ACC112 (cell line): ENCODE measurements at regions not wholly inside any gene's neighbourhood (a gene's known extent, or its start where the extent isn't known, plus 50 kb on each side); places are given as distances from the start of the nearest gene placed in this dataset.

Source experiments
- H2AFZ ChIP-seq: fragments of 200-600 bp; sonication (generic); one replicate; pipeline ENCODE4 v1.6.0; 2017; ENCODE audit warnings: antibody characterized with exemption, low read length; ENCODE audit not compliant: unreplicated experiment
- H3K27ac ChIP-seq: fragments of 200-600 bp; sonication (generic); 2 replicates; pipeline ENCODE4 v1.5.1; 2014; ENCODE audit warnings: low read depth, mild to moderate bottlenecking, antibody characterized with exemption, low read length, moderate library complexity
- H3K27me3 ChIP-seq: fragments of 200-600 bp; sonication (generic); 2 replicates; pipeline ENCODE4 v1.6.1; 2014; ENCODE audit warnings: mild to moderate bottlenecking, antibody characterized with exemption, low read length, moderate library complexity, mixed read lengths; ENCODE audit not compliant: insufficient read depth
- H3K36me3 ChIP-seq: fragments of 200-600 bp; sonication (generic); 2 replicates; pipeline ENCODE4 v1.6.1; 2016; ENCODE audit warnings: mild to moderate bottlenecking, antibody characterized with exemption, low read length, moderate library complexity, mixed read lengths; ENCODE audit not compliant: insufficient read depth
- H3K4me1 ChIP-seq: fragments of 200-600 bp; sonication (generic); one replicate; pipeline ENCODE4 v1.6.1; 2016; ENCODE audit warnings: low read length, mixed read lengths; ENCODE audit not compliant: insufficient read depth, unreplicated experiment, control insufficient read depth
- H3K4me3 ChIP-seq: fragments of 200-600 bp; sonication (generic); 2 replicates; pipeline ENCODE4 v1.5.1; 2014; ENCODE audit warnings: mild to moderate bottlenecking, low read depth, low read length
- H3K79me2 ChIP-seq: fragments of 200-600 bp; sonication (generic); one replicate; pipeline ENCODE4 v1.6.0; 2016; ENCODE audit warnings: low read length; ENCODE audit not compliant: control insufficient read depth, unreplicated experiment, insufficient read depth

DNA sequence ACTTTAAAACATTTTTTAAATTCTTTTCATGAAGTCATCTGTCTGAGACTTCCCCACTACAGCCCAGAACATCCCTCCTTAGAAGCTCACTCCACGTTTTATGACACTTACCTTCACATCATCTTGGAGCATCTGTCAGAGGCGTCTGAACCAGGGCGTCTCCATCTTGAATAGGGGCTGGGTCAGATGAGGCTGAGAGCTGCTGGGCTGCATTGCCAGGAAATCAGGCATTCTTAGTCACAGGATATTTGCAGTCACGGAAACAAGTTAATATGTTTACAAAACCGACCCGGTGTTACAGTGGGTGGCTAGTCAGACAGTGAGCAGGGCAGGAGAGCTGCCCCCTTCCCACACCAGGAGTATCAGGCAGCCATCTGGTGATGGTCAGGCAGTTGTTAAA is 456.5 kb downstream of the FBXO15 start:
- Histone ChIP-seq H3K4me1 (peaks cover 28% of the 10 kb centered on the region), H3K27ac (peak overlapping the region; percentile 80), H2AFZ (peak overlapping the region; percentile 64), H3K79me2 (no peaks in the 10 kb centered on the region), H3K4me3 (peak overlapping the region; percentile 48; the same call in 1 of the 2 replicates), H3K36me3 (no peaks in the 10 kb centered on the region), H3K27me3 (no peaks in the 10 kb centered on the region)

DNA sequence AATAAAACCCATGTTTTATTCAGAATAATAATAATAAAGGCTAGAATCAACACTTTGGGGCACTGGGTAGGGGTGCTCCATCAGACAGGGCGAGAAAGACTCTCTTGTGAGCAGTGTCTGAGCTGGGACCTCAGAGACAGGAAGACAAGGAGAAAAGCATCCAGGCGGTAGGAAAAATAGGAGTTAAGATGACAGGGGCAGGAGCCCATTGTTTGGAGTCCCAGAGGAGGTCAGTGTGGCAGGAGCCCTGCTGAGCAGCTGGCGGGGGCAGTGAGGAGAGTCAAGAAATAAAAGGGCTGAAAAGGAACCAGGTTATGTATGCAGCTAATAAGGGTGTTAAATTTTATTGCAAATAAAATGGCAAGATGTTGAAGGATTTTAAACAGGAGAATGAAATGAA is 457.4 kb downstream of the FBXO15 start:
- H2AFZ ChIP-seq = no peak overlapping the region
- no peaks in the 10 kb centered on the region for H3K36me3 ChIP-seq
- peak overlapping the region; percentile 80; the same call in 1 of the 2 replicates for H3K27ac ChIP-seq
- H3K27me3 ChIP-seq = no peaks in the 10 kb centered on the region
- no peaks in the 10 kb centered on the region for H3K79me2 ChIP-seq
- H3K4me1 ChIP-seq = peaks cover 28% of the 10 kb centered on the region
- H3K4me3 ChIP-seq = peak overlapping the region; percentile 48

DNA sequence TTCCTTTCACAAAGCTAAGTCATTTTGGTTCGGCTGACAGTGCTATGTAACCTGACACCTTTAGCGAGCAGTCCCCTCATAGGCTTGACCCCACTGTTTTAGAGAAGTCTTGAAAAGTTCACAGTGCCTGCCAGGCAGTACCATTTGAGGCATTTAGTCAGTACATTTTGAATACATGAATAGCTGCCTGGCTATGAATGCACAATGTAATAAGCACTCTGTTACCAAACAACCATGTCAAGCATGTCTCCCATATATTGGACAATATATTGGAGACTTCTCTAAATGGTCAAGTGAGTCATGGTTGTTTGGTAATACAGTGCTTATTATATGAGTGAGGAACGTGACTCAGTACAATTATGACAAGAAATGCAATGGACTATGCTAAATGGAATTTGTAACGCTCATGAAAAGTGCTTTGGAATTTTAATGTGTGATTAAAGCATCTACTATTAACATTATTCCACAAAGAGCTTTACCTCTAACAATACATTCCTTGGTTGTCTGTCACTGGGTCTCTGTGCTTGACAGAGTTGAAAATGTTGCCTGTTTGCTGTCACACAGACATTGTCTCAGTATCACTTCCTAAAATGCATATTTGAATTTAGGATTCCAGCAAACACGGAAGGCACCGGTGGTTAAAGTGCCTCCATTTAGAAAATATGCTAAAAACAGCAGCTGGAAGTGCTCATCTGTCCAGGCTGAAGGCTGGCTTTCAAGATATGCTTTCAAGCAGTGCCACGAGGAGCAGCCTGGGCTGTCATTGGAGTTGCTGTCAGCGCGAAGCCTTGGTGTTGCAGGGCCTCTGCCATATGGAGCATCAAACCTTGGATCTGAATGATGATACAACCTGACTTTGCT is 458.6 kb downstream of the FBXO15 start:
- Histone ChIP-seq H3K79me2 (no peaks in the 10 kb centered on the region), H3K27ac (peak overlapping the region; percentile 80)

DNA sequence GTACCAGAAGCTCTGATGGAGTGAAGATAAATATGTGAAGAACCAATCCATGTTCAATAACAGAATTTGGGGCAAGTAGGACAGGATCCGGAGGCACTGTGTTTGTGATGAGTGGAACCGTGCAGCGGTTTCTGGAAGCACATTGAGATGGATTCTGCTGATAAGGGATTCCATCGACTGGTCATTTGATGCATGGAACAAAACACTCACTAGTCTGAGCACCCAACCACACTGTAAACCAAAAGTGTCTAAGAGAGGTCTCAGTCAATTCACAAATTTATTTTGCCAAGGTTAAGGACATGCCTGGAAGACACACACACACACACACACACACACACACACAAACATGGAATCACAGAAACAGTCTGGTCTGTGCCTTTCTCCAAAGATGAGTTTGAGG is 459.5 kb downstream of the FBXO15 start:
- no peak overlapping the region for H2AFZ ChIP-seq

More for the DNA sequence above, 458.6 kb downstream of the FBXO15 start:
- peaks cover 35% of the 10 kb centered on the region for H3K4me1 ChIP-seq
- no peaks in the 10 kb centered on the region for H3K36me3 ChIP-seq
- peak overlapping the region; percentile 25; the same call in 1 of the 2 replicates for H3K4me3 ChIP-seq
- H3K27me3 ChIP-seq = no peaks in the 10 kb centered on the region
- peak overlapping the region; percentile 29 for H2AFZ ChIP-seq

DNA sequence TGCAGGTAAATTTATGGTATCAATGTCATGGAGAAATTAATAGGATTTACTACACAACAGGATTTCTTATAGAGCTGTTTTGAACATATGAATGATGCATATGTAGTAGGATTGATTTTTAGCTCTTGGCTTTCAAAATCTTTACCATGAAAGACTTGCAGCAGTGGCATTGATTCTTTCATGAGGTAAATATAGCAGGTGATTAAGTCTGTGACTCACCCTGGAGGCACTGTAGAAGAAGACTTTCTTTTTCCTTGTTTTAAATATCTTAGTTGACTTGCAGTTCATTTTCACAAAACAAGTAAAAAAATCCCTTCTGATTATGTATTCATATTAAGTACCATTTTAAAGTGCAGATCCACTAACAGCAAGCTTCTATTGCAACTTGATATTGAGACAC is 463.0 kb downstream of the FBXO15 start:
- Histone ChIP-seq H3K27me3 (no peaks in the 10 kb centered on the region), H3K4me3 (no peak overlapping the region), H3K79me2 (no peaks in the 10 kb centered on the region), H3K27ac (no peak overlapping the region), H3K36me3 (no peaks in the 10 kb centered on the region), H2AFZ (no peak overlapping the region), H3K4me1 (peaks cover 20% of the 10 kb centered on the region)

More for the DNA sequence above, 459.5 kb downstream of the FBXO15 start:
- Histone ChIP-seq H3K4me3 (peak overlapping the region; percentile 25; the same call in 1 of the 2 replicates), H3K4me1 (peaks cover 35% of the 10 kb centered on the region), H3K27me3 (no peaks in the 10 kb centered on the region), H3K36me3 (no peaks in the 10 kb centered on the region), H3K27ac (peak overlapping the region; percentile 80), H3K79me2 (no peaks in the 10 kb centered on the region)

DNA sequence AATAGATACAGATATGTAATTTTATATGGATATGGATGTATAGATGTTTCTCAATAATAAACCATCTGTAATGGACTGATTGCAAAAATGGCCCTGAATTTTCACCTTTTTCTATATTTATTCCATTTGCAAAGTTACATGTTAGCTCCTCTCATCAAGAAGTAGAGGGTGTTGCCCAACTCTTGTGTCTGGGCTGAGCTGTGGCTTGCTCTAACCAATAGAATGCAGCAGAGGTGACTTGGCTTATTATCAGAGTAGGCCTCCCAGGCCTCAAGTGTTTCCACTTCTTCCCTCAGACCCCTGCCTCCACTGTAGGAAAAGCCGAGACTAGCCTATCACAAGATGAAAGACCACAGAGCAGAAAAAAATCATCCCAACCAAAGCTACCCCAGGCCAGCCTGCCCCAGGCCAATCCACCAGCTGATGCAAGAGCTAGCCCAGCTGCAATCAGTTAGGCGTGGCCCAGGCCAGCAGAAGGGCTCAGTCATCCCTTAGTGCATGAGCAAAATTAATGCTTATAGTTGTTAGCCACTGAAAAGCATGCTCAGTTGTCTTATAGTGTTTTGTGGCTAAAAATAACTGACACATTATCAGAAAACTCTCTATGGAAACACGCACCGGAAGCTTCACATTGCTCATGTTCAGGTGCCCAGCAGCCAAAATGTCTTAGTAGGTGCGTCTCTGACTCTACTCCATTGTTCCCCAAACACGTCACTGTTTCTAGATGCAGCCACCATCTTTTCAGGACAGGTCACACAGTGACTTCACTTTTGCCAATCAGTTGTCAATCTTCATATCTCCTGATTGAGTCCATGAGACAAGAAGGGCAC is 464.0 kb downstream of the FBXO15 start:
- Histone ChIP-seq H2AFZ (no peak overlapping the region), H3K36me3 (no peaks in the 10 kb centered on the region), H3K4me1 (peaks cover 11% of the 10 kb centered on the region), H3K27me3 (no peaks in the 10 kb centered on the region), H3K27ac (no peak overlapping the region), H3K79me2 (no peaks in the 10 kb centered on the region), H3K4me3 (no peak overlapping the region)

DNA sequence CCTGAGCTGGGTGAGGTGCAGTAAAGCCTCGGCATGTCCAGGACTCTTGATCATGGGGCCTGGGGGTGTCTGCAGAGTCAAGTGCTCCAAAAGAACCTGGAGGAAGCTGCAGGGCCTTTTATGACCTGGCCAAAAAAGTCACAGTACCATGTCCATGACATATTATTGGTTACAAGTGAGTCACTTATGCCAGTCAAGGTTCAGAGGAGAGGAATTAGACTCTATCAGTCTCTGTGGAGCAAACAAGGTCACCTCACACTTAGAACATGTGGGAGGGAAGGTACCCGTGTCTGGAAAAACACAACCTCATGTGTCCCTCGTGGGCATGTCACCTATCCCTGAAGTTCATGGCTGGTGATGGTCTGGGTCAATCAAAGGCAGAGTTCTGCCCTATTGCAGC is 465.7 kb downstream of the FBXO15 start:
- no peaks in the 10 kb centered on the region for H3K36me3 ChIP-seq
- H2AFZ ChIP-seq = no peak overlapping the region
- no peak overlapping the region for H3K4me3 ChIP-seq
- peaks cover 7% of the 10 kb centered on the region for H3K4me1 ChIP-seq
- H3K27me3 ChIP-seq = no peaks in the 10 kb centered on the region
- H3K27ac ChIP-seq = no peak overlapping the region
- no peaks in the 10 kb centered on the region for H3K79me2 ChIP-seq

DNA sequence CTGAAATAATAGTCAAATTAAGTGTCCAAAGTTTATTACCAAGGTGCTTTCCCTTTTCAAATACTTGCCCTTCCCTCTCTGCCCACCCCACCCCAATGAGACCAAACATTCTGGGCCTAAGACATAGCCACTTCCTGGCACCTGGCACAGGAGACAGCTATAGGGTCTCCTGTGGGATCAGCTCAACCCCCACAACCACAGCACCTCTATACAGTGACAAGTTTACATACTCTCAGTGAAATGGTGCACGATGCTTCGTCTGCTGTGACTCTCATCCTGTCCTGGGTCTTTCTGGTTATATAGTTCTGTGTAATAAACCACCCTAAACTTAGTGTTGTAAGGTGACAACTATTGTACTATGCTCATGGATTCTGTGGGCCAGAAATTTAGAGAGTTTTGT is 466.2 kb downstream of the FBXO15 start:
- Histone ChIP-seq H3K36me3 (no peaks in the 10 kb centered on the region), H3K27me3 (no peaks in the 10 kb centered on the region), H3K4me3 (no peak overlapping the region), H3K4me1 (peaks cover 7% of the 10 kb centered on the region), H2AFZ (no peak overlapping the region), H3K79me2 (no peaks in the 10 kb centered on the region), H3K27ac (no peak overlapping the region)

DNA sequence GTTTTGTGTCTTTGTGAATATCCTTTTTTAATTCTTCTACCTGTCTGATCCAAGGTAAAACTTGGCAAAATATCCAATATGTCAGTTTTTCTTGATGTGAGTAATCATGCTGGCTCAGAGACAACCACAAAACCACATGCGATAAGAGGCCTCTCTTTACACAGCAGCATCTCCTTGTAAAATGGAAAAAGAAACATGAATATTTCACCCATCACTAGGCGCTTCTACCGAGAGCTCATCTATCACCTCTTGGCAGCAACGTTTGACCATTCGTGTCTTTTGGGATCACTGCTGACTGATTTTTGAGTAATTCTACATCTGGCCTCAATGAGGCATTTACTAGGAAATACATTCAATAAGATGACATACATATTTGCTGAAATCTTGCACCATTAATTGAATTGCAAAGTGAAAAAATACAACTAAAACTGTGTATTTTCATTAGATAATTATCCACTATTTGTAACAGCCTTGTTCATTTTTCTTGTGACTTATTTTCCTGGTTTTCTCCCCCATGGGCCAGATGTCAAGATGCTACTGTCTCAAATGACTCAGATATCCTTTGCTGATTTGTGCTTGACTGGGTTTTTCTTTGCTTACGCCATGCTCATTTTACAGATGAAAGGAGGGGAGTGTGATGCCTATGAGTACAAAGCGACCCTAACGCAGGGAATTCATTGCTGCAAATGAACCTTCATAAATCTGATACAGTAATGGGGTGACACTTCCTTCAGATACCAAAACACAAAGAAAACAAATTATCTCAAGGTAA is 467.5 kb downstream of the FBXO15 start:
- no peak overlapping the region for H3K27ac ChIP-seq
- H3K4me1 ChIP-seq = peaks cover 7% of the 10 kb centered on the region
- no peak overlapping the region for H3K4me3 ChIP-seq
- no peaks in the 10 kb centered on the region for H3K36me3 ChIP-seq
- H3K27me3 ChIP-seq = no peaks in the 10 kb centered on the region
- H3K79me2 ChIP-seq = no peaks in the 10 kb centered on the region
- H2AFZ ChIP-seq = no peak overlapping the region

DNA sequence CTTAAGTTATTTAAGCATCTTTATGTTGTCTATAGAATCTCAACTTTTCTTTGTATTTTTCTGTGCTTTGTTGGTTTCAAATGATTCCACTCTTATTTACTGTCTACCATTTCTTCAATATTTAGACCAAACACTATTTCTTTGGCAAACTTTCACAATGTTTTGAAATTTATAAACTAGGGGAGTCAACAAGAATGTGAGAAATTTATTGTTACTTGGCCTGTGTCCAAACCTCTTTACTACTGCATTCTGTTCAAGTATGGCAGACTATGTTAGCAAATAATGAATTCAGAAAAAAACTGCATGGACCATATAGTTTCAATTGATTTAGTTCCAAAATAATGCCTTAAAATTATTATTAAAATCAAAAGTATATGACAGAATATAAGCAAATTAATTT is 470.2 kb downstream of the FBXO15 start:
- H3K4me1 ChIP-seq = no peaks in the 10 kb centered on the region
- no peaks in the 10 kb centered on the region for H3K27me3 ChIP-seq
- H3K79me2 ChIP-seq = no peaks in the 10 kb centered on the region
- H3K4me3 ChIP-seq = no peak overlapping the region
- H2AFZ ChIP-seq = no peak overlapping the region
- no peaks in the 10 kb centered on the region for H3K36me3 ChIP-seq
- no peak overlapping the region for H3K27ac ChIP-seq
